Activated CD4-positive, alpha-beta memory T cell treated with anti-CD3 and anti-CD28 coated beads for 36 hours (primary cell): ENCODE measurements at regions not wholly inside any gene's neighbourhood (a gene's known extent, or its start where the extent isn't known, plus 50 kb on each side); places are given as distances from the start of the nearest gene placed in this dataset.
"Not testable (repeated sequence)": the region's sequence is repeated elsewhere in the genome, so short reads cannot be mapped to it uniquely, and the experiment has no call there.

Experiments used
- CTCF ChIA-PET: fragments of 350-600 bp; sonication (Branson Sonifier 250); formaldehyde crosslinking; loops from one replicate; lab custom pipeline; 2021; ENCODE audit warnings: antibody characterized with exemption, inconsistent platforms; lab: Charles Lee
- POLR2A ChIA-PET: fragments of 350-600 bp; sonication (Branson Sonifier 250); formaldehyde crosslinking; loops from one replicate; lab custom pipeline; 2021; ENCODE audit warnings: antibody characterized with exemption; lab: Charles Lee
- DNase-seq: peaks from one replicate; pipeline ENCODE4 v3.0.0-alpha.2; 2020
- H3K27ac Mint-ChIP-seq: one replicate; pipeline ENCODE4 v1.8.0; 2021; ENCODE audit warnings: mixed read lengths
- H3K27me3 Mint-ChIP-seq: one replicate; pipeline ENCODE4 v1.8.0; 2021; ENCODE audit warnings: mixed read lengths
- H3K36me3 Mint-ChIP-seq: one replicate; pipeline ENCODE4 v1.8.0; 2021; ENCODE audit warnings: mixed read lengths
- H3K4me1 Mint-ChIP-seq: one replicate; pipeline ENCODE4 v1.8.0; 2021; ENCODE audit warnings: low read depth, mixed read lengths
- H3K4me3 Mint-ChIP-seq: one replicate; pipeline ENCODE4 v1.8.0; 2021; ENCODE audit warnings: mild to moderate bottlenecking, mixed read lengths
- H3K9me3 Mint-ChIP-seq: one replicate; pipeline ENCODE4 v1.8.0; 2021; ENCODE audit warnings: mixed read lengths
- intact Hi-C: fragments of 100-400 bp; cut with micrococcal nuclease; formaldehyde crosslinking; loops from one replicate; pipeline ENCODE4 v1.15.1; 2023

GRCh38 chrX:85611926-85612325, 232.5 kb upstream of the POF1B start:
- no peak for DNase-seq
- intact Hi-C loops, result no loop called here
- ChIA-PET CTCF (interaction anchor here (0.6 kb wide), 1 partner anchor 319 kb away, joined by 3 read pairs; no protein-coding TSS in a partner anchor), POLR2A (interaction anchor here (0.7 kb wide), 1 partner anchor 1427 kb away, joined by 3 read pairs; no protein-coding TSS in a partner anchor)
- Mint-ChIP-seq H3K4me1 (no peaks in the 10 kb centered on the region), H3K4me3 (no peak overlapping the region), H3K9me3 (no peaks in the 10 kb centered on the region), H3K36me3 (no peaks in the 10 kb centered on the region), H3K27me3 (no peaks in the 10 kb centered on the region), H3K27ac (no peak overlapping the region)

GRCh38 chrX:85592980-85593379, 213.5 kb upstream of the POF1B start:
- POLR2A ChIA-PET, result no interaction called here
- no peaks in the 10 kb centered on the region for H3K4me1 Mint-ChIP-seq
- H3K27me3 Mint-ChIP-seq, result no peaks in the 10 kb centered on the region
- intact Hi-C loops, result no loop called here
- no peak overlapping the region for H3K27ac Mint-ChIP-seq
- no peaks in the 10 kb centered on the region for H3K9me3 Mint-ChIP-seq
- no peak for DNase-seq
- H3K36me3 Mint-ChIP-seq, result no peaks in the 10 kb centered on the region
- CTCF ChIA-PET, result no interaction called here
- no peak overlapping the region for H3K4me3 Mint-ChIP-seq

GRCh38 chrX:85591536-85591935, 212.1 kb upstream of the POF1B start:
- CTCF ChIA-PET, result no interaction called here
- H3K4me3 Mint-ChIP-seq, result no peak overlapping the region
- POLR2A ChIA-PET, result no interaction called here
- no peaks in the 10 kb centered on the region for H3K36me3 Mint-ChIP-seq
- no peaks in the 10 kb centered on the region for H3K9me3 Mint-ChIP-seq
- no peak overlapping the region for H3K27ac Mint-ChIP-seq
- no peaks in the 10 kb centered on the region for H3K4me1 Mint-ChIP-seq
- no peak for DNase-seq
- intact Hi-C loops, result no loop called here
- H3K27me3 Mint-ChIP-seq, result no peaks in the 10 kb centered on the region

- H3K36me3 Mint-ChIP-seq, result no peaks in the 10 kb centered on the region
- ChIA-PET POLR2A (no interaction called here), CTCF (no interaction called here)
- no peaks in the 10 kb centered on the region for H3K4me1 Mint-ChIP-seq
- no peak for DNase-seq
- no peaks in the 10 kb centered on the region for H3K9me3 Mint-ChIP-seq
- no peak overlapping the region for H3K27ac Mint-ChIP-seq
- H3K27me3 Mint-ChIP-seq, result no peaks in the 10 kb centered on the region
- intact Hi-C loops, result no loop called here
- H3K4me3 Mint-ChIP-seq, result no peak overlapping the region
Measured at GRCh38 chrX:85590638-85591037, 211.2 kb upstream of the POF1B start.

- Mint-ChIP-seq H3K27me3 (no peaks in the 10 kb centered on the region), H3K27ac (no peak overlapping the region), H3K4me3 (no peak overlapping the region), H3K36me3 (no peaks in the 10 kb centered on the region), H3K9me3 (no peaks in the 10 kb centered on the region), H3K4me1 (peaks cover 6% of the 10 kb centered on the region)
- ChIA-PET CTCF (no interaction called here), POLR2A (no interaction called here)
- peak; percentile 23 for DNase-seq
- intact Hi-C loops, result no loop called here
Measured at GRCh38 chrX:85573801-85574200, 194.3 kb upstream of the POF1B start.

GRCh38 chrX:85570496-85570895, 191.0 kb upstream of the POF1B start:
- H3K36me3 Mint-ChIP-seq, result no peaks in the 10 kb centered on the region
- H3K4me3 Mint-ChIP-seq, result no peak overlapping the region
- intact Hi-C loops, result no loop called here
- DNase-seq, result no peak
- no peaks in the 10 kb centered on the region for H3K27me3 Mint-ChIP-seq
- CTCF ChIA-PET, result no interaction called here
- no peaks in the 10 kb centered on the region for H3K9me3 Mint-ChIP-seq
- H3K27ac Mint-ChIP-seq, result no peak overlapping the region
- POLR2A ChIA-PET, result no interaction called here
- peaks cover 6% of the 10 kb centered on the region for H3K4me1 Mint-ChIP-seq

- DNase-seq, result no peak
- no peak overlapping the region for H3K27ac Mint-ChIP-seq
- H3K4me1 Mint-ChIP-seq, result peaks cover 6% of the 10 kb centered on the region
- POLR2A ChIA-PET, result no interaction called here
- H3K27me3 Mint-ChIP-seq, result no peaks in the 10 kb centered on the region
- H3K9me3 Mint-ChIP-seq, result no peaks in the 10 kb centered on the region
- intact Hi-C loops, result no loop called here
- CTCF ChIA-PET, result no interaction called here
- no peaks in the 10 kb centered on the region for H3K36me3 Mint-ChIP-seq
- H3K4me3 Mint-ChIP-seq, result no peak overlapping the region
Measured at GRCh38 chrX:85569686-85570085, 190.2 kb upstream of the POF1B start.

- no peak for DNase-seq
Measured at GRCh38 chrX:85569096-85569495, 189.6 kb upstream of the POF1B start.

GRCh38 chrX:85561231-85561630, 181.8 kb upstream of the POF1B start:
- CTCF ChIA-PET, result no interaction called here
- DNase-seq, result no peak
- Mint-ChIP-seq H3K27ac (no peak overlapping the region), H3K4me1 (no peaks in the 10 kb centered on the region), H3K4me3 (no peak overlapping the region), H3K9me3 (no peaks in the 10 kb centered on the region), H3K36me3 (no peaks in the 10 kb centered on the region), H3K27me3 (no peaks in the 10 kb centered on the region)
- POLR2A ChIA-PET, result no interaction called here
- intact Hi-C loops, result no loop called here

More at GRCh38 chrX:85569096-85569495, 189.6 kb upstream of the POF1B start:
- H3K27me3 Mint-ChIP-seq, result no peaks in the 10 kb centered on the region
- ChIA-PET POLR2A (no interaction called here), CTCF (no interaction called here)
- peaks cover 6% of the 10 kb centered on the region for H3K4me1 Mint-ChIP-seq
- H3K9me3 Mint-ChIP-seq, result no peaks in the 10 kb centered on the region
- intact Hi-C loops, result no loop called here
- no peak overlapping the region for H3K27ac Mint-ChIP-seq
- H3K36me3 Mint-ChIP-seq, result no peaks in the 10 kb centered on the region
- H3K4me3 Mint-ChIP-seq, result no peak overlapping the region

- no peak overlapping the region for H3K4me3 Mint-ChIP-seq
- H3K27me3 Mint-ChIP-seq, result no peaks in the 10 kb centered on the region
- CTCF ChIA-PET, result no interaction called here
- DNase-seq, result no peak
- H3K9me3 Mint-ChIP-seq, result no peaks in the 10 kb centered on the region
- intact Hi-C loops, result loop anchor here (1.0 kb wide), 1 partner anchor 433 kb away; no protein-coding TSS in a partner anchor
- no peaks in the 10 kb centered on the region for H3K36me3 Mint-ChIP-seq
- POLR2A ChIA-PET, result no interaction called here
- H3K27ac Mint-ChIP-seq, result no peak overlapping the region
- no peaks in the 10 kb centered on the region for H3K4me1 Mint-ChIP-seq
Measured at GRCh38 chrX:85544609-85545008, 165.1 kb upstream of the POF1B start.

- no peak overlapping the region for H3K4me3 Mint-ChIP-seq
- DNase-seq, result no peak
- no peaks in the 10 kb centered on the region for H3K27me3 Mint-ChIP-seq
- H3K4me1 Mint-ChIP-seq, result no peaks in the 10 kb centered on the region
- no peak overlapping the region for H3K27ac Mint-ChIP-seq
- H3K9me3 Mint-ChIP-seq, result no peaks in the 10 kb centered on the region
- ChIA-PET POLR2A (no interaction called here), CTCF (no interaction called here)
- H3K36me3 Mint-ChIP-seq, result no peaks in the 10 kb centered on the region
- intact Hi-C loops, result loop anchor here (1.0 kb wide), 1 partner anchor 433 kb away; no protein-coding TSS in a partner anchor
Measured at GRCh38 chrX:85543866-85544265, 164.4 kb upstream of the POF1B start.

- CTCF ChIA-PET, H3K4me3 Mint-ChIP-seq, H3K36me3 Mint-ChIP-seq, H3K9me3 Mint-ChIP-seq, intact Hi-C loops, H3K27me3 Mint-ChIP-seq, H3K4me1 Mint-ChIP-seq, DNase-seq, H3K27ac Mint-ChIP-seq, POLR2A ChIA-PET: not testable (repeated sequence)
Measured at GRCh38 chrX:85529141-85529540, 149.7 kb upstream of the POF1B start.

GRCh38 chrX:85517994-85518718, 138.7 kb upstream of the POF1B start:
- Mint-ChIP-seq H3K9me3 (no peaks in the 10 kb centered on the region), H3K4me3 (no peak overlapping the region), H3K4me1 (no peaks in the 10 kb centered on the region), H3K27ac (no peak overlapping the region), H3K36me3 (no peaks in the 10 kb centered on the region), H3K27me3 (no peaks in the 10 kb centered on the region)
- ChIA-PET CTCF (no interaction called here), POLR2A (no interaction called here)
- no peak for DNase-seq
- intact Hi-C loops, result no loop called here
